Chondrocyte (in vitro differentiated cells): ENCODE measurements at regions not wholly inside any gene's neighbourhood (a gene's known extent, or its start where the extent isn't known, plus 50 kb on each side); places are given as distances from the start of the nearest gene placed in this dataset.

ENCODE experiments used
- DNase-seq: peaks from one replicate; pipeline ENCODE4 v3.0.0; 2021; ENCODE audit warnings: mixed read lengths, low spot score
- H3K27ac Mint-ChIP-seq: one replicate; pipeline ENCODE4 v1.8.0; 2021; ENCODE audit warnings: mild to moderate bottlenecking, moderate library complexity, mixed read lengths; ENCODE audit not compliant: unreplicated experiment
- H3K27me3 Mint-ChIP-seq: 2 replicates; pipeline ENCODE4 v1.8.0; 2021; ENCODE audit warnings: low read depth, mixed read lengths
- H3K36me3 Mint-ChIP-seq: 2 replicates; pipeline ENCODE4 v1.8.0; 2021; ENCODE audit warnings: low read depth, mixed read lengths
- H3K4me1 Mint-ChIP-seq: 2 replicates; pipeline ENCODE4 v1.8.0; 2021; ENCODE audit warnings: low read depth, mild to moderate bottlenecking, mixed read lengths
- H3K4me3 Mint-ChIP-seq: one replicate; pipeline ENCODE4 v1.8.0; 2021; ENCODE audit warnings: mild to moderate bottlenecking, moderate library complexity, mixed read lengths; ENCODE audit not compliant: unreplicated experiment
- H3K9me3 Mint-ChIP-seq: 2 replicates; pipeline ENCODE4 v1.8.0; 2021; ENCODE audit warnings: low read depth, mixed read lengths
- TF ChIP-seq, protein P1 (sequence below): fragments of 200-600 bp; sonication (generic); IDR thresholded peaks from 2 replicates; pipeline ENCODE4 v1.5.0; 2021; ENCODE audit warnings: antibody characterized with exemption, mild to moderate bottlenecking, moderate library complexity

DNA sequence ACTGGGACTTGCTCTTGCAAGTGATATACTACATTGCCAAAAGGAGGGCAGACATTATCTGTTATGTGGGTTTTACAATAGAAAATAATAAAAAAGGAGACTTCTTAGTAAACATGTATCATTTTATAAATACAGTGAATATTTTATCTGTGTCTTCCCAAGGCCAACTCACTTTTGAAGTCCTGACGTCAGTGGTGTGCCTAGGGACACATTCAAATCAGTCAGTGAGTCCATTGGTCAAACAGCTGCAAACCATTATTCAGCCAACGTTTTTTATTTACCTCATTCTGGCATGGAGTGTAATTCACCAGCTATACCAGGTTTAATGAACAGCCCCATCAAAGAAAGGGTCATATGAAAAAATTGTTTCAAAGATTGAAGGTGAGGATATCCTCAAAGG lies 263.7 kb downstream of the IPMK start:
- peaks cover 38% of the 10 kb centered on the region for H3K27me3 Mint-ChIP-seq
- no peaks in the 10 kb centered on the region for H3K4me1 Mint-ChIP-seq
- no peak overlapping the region for H3K27ac Mint-ChIP-seq
- TF ChIP-seq, protein P1, sequence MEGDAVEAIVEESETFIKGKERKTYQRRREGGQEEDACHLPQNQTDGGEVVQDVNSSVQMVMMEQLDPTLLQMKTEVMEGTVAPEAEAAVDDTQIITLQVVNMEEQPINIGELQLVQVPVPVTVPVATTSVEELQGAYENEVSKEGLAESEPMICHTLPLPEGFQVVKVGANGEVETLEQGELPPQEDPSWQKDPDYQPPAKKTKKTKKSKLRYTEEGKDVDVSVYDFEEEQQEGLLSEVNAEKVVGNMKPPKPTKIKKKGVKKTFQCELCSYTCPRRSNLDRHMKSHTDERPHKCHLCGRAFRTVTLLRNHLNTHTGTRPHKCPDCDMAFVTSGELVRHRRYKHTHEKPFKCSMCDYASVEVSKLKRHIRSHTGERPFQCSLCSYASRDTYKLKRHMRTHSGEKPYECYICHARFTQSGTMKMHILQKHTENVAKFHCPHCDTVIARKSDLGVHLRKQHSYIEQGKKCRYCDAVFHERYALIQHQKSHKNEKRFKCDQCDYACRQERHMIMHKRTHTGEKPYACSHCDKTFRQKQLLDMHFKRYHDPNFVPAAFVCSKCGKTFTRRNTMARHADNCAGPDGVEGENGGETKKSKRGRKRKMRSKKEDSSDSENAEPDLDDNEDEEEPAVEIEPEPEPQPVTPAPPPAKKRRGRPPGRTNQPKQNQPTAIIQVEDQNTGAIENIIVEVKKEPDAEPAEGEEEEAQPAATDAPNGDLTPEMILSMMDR: no peak
- H3K9me3 Mint-ChIP-seq: no peaks in the 10 kb centered on the region
- H3K36me3 Mint-ChIP-seq: no peaks in the 10 kb centered on the region
- no peak for DNase-seq
- H3K4me3 Mint-ChIP-seq: no peak overlapping the region

DNA sequence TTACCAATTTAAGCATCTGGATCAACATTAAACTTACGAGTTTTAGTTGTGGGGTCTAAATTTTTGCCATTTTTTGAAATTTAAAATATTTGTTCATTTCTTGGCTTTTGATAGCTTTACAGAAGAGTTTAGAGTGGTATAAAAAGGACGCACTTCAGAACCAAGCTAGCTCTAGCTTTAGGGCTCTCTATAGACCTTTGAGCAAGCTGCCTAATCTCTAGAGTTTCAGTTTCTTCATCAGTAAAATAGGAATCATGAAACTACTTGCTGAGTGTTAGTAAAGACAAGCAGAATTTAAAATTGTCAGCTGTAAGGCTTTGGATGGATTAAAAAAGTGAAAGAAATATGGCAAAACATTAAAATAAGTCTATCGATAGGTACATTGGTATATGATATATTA lies 266.5 kb downstream of the IPMK start:
- Mint-ChIP-seq H3K27ac (no peak overlapping the region), H3K36me3 (no peaks in the 10 kb centered on the region), H3K9me3 (no peaks in the 10 kb centered on the region), H3K27me3 (peaks cover 31% of the 10 kb centered on the region), H3K4me3 (no peak overlapping the region), H3K4me1 (no peaks in the 10 kb centered on the region)
- DNase-seq: no peak
- TF ChIP-seq, protein P1: no peak

DNA sequence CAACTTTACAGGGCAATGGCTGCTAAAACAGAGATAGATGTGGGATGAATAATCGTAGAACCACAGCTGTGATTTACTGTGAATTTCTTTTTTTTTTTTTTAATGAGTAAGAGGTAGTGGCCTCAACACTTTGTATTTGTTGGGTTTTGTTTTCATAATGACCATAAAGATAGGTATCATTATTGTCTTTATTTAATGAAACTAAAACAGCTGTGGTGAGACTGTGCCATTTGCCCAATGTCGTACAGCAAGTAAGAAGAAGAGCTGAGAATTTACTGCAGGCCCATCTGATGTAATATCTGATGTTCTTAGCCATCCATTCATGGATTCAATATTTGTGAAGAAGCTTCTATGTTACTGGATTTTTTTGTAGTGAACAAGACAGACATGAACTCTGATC lies 271.2 kb downstream of the IPMK start:
- Mint-ChIP-seq H3K4me1 (peaks cover 9% of the 10 kb centered on the region), H3K36me3 (no peaks in the 10 kb centered on the region), H3K27me3 (peaks cover 15% of the 10 kb centered on the region), H3K4me3 (no peak overlapping the region), H3K9me3 (no peaks in the 10 kb centered on the region), H3K27ac (no peak overlapping the region)
- DNase-seq: no peak
- TF ChIP-seq, protein P1: no peak

DNA sequence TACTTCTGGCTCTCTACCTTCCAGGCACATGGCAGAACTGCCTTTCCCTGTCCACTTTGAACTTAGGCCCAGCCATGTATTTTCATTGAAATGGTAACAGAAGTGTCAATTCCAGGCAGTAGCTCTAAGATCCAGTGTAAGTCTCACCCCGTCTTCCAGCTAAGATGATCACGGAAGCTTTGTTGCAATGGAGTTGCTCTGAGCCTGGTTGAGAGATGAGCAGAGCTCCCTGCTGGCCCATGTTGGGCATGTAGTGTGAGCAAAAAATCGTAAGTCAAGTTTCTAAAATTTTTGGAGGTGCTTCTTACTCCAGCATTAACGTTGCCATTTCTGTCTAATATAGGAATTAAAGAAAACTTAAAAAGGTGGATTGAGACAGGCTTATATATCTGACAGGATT lies 274.4 kb downstream of the IPMK start:
- Mint-ChIP-seq H3K36me3 (no peaks in the 10 kb centered on the region), H3K4me3 (no peak overlapping the region), H3K9me3 (no peaks in the 10 kb centered on the region), H3K27me3 (peaks cover 9% of the 10 kb centered on the region), H3K4me1 (peaks cover 9% of the 10 kb centered on the region), H3K27ac (no peak overlapping the region)
- TF ChIP-seq, protein P1: no peak
- DNase-seq: no peak

DNA sequence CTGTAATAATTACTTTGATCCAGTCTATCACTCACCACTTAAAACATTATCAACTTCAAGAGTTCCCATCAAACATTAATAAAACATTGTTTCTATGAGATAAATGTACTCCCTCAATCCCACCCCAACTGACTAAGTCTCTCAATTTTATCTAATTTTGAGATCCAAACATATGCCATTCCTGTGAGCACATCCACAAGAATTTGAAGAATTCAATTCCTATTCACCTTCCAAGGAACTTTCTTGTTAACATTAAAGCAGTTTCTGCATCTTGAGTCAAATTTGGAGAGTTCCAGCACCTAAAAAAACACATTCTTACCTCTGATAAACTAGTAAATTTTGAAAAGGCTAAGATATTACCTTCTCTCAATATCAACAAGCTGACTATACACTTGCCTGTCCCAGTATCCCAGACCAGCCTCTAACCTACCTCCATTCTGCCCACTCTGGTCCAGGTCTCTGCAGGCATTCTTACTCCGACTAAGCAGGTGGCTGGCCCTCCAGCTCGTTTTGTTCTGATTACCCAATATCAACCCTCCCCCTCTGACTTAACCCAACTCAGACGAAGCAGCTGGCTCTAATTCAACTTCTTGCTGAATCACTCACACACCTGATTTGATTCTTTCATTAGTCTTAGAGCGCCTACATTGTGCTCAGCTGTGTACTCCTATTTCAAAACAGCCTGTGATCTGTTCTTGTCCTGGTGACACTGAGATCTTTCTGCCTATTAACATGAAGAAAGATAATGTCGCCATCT lies 275.2 kb downstream of the IPMK start:
- H3K4me1 Mint-ChIP-seq: peaks cover 9% of the 10 kb centered on the region
- TF ChIP-seq, protein P1: no peak
- peaks cover 9% of the 10 kb centered on the region for H3K27me3 Mint-ChIP-seq
- no peak for DNase-seq
- peak overlapping the region; percentile 10 for H3K27ac Mint-ChIP-seq
- H3K36me3 Mint-ChIP-seq: no peaks in the 10 kb centered on the region
- H3K4me3 Mint-ChIP-seq: no peak overlapping the region
- H3K9me3 Mint-ChIP-seq: no peaks in the 10 kb centered on the region
